Ectodermal cell (in vitro differentiated cells): ENCODE measurements at regions not wholly inside any gene's neighbourhood (a gene's known extent, or its start where the extent isn't known, plus 50 kb on each side); places are given as distances from the start of the nearest gene placed in this dataset.
"Not testable (repeated sequence)": the region's sequence is repeated elsewhere in the genome, so short reads cannot be mapped to it uniquely, and the experiment has no call there.

Experiments
- H3K27ac ChIP-seq: 2 replicates; pipeline ENCODE4 v1.7.0; 2013; ENCODE audit warnings: mild to moderate bottlenecking, low read depth, low read length; ENCODE audit not compliant: insufficient read depth, poor library complexity, severe bottlenecking
- H3K27me3 ChIP-seq: 2 replicates; pipeline ENCODE4 v1.7.0; 2013; ENCODE audit warnings: mild to moderate bottlenecking, low read length; ENCODE audit not compliant: insufficient read depth, control insufficient read depth, poor library complexity, severe bottlenecking
- H3K36me3 ChIP-seq: one replicate; pipeline ENCODE4 v1.7.0; 2013; ENCODE audit warnings: low read length; ENCODE audit not compliant: control insufficient read depth, insufficient read depth
- H3K4me1 ChIP-seq: one replicate; pipeline ENCODE4 v1.7.0; 2013; ENCODE audit warnings: low read length; ENCODE audit not compliant: control insufficient read depth, insufficient read depth
- H3K4me3 ChIP-seq: 2 replicates; pipeline ENCODE4 v1.7.0; 2013; ENCODE audit warnings: low read depth, low read length, control low read depth; ENCODE audit not compliant: insufficient read depth
- H3K9me3 ChIP-seq: 2 replicates; pipeline ENCODE4 v1.7.0; 2013; ENCODE audit warnings: mild to moderate bottlenecking, low read length, moderate library complexity; ENCODE audit not compliant: control insufficient read depth
- WGBS, 2 experiments: methylation state at CpG; one replicate each; pipeline ENCODE4 v1.1.7; 2013; ENCODE audit warnings: missing lambda C conversion rate in 2 of 2; 5-methylcytosine and 5-hydroxymethylcytosine counted together

GRCh38 chrX:121546317-121546716 is 498.9 kb downstream of the GLUD2 start:
- WGBS, 2 experiments, result no CpG with 5 or more reads among the region's 1 CpG
- no peak overlapping the region for H3K27ac ChIP-seq
- H3K9me3 ChIP-seq, result no peaks in the 10 kb centered on the region
- H3K36me3 ChIP-seq, result no peaks in the 10 kb centered on the region
- no peak overlapping the region for H3K4me3 ChIP-seq
- no peaks in the 10 kb centered on the region for H3K4me1 ChIP-seq
- no peaks in the 10 kb centered on the region for H3K27me3 ChIP-seq

- H3K27ac ChIP-seq, result no peak overlapping the region
- no peaks in the 10 kb centered on the region for H3K4me1 ChIP-seq
- H3K36me3 ChIP-seq, result no peaks in the 10 kb centered on the region
- H3K4me3 ChIP-seq, result no peak overlapping the region
- H3K9me3 ChIP-seq, result no peaks in the 10 kb centered on the region
- 90 to 95% methylated on average over 2 of the region's 2 CpGs for WGBS, 2 experiments
- no peaks in the 10 kb centered on the region for H3K27me3 ChIP-seq
These were observed 511.5 kb downstream of the GLUD2 start for GRCh38 chrX:121558886-121559285.

- no peaks in the 10 kb centered on the region for H3K36me3 ChIP-seq
- H3K27ac ChIP-seq, result no peak overlapping the region
- no peaks in the 10 kb centered on the region for H3K27me3 ChIP-seq
- H3K4me3 ChIP-seq, result no peak overlapping the region
- no peaks in the 10 kb centered on the region for H3K4me1 ChIP-seq
- H3K9me3 ChIP-seq, result no peaks in the 10 kb centered on the region
These were observed 515.2 kb downstream of the GLUD2 start for GRCh38 chrX:121562616-121563015.

GRCh38 chrX:121569609-121570008 is 522.2 kb downstream of the GLUD2 start:
- Histone ChIP-seq H3K27me3 (no peaks in the 10 kb centered on the region), H3K9me3 (no peaks in the 10 kb centered on the region), H3K4me1 (no peaks in the 10 kb centered on the region), H3K27ac (no peak overlapping the region), H3K36me3 (no peaks in the 10 kb centered on the region), H3K4me3 (no peak overlapping the region)
- 87 to 93% methylated on average over 2 to 4 of the region's 4 CpGs for WGBS, 2 experiments

- Histone ChIP-seq H3K27me3 (no peaks in the 10 kb centered on the region), H3K36me3 (no peaks in the 10 kb centered on the region), H3K9me3 (no peaks in the 10 kb centered on the region), H3K27ac (no peak overlapping the region), H3K4me3 (no peak overlapping the region), H3K4me1 (no peaks in the 10 kb centered on the region)
- WGBS, 2 experiments, result 92 to 97% methylated on average over 4 of the region's 4 CpGs
These were observed 522.8 kb downstream of the GLUD2 start for GRCh38 chrX:121570072-121570841.

GRCh38 chrX:121571333-121571732 is 523.9 kb downstream of the GLUD2 start:
- Histone ChIP-seq H3K36me3 (no peaks in the 10 kb centered on the region), H3K27me3 (no peaks in the 10 kb centered on the region), H3K27ac (no peak overlapping the region), H3K4me1 (no peaks in the 10 kb centered on the region), H3K9me3 (no peaks in the 10 kb centered on the region), H3K4me3 (no peak overlapping the region)
- 90 to 95% methylated on average over 7 of the region's 7 CpGs for WGBS, 2 experiments

- not testable (repeated sequence) for H3K27ac ChIP-seq, H3K4me3 ChIP-seq, H3K9me3 ChIP-seq, H3K36me3 ChIP-seq, H3K4me1 ChIP-seq, H3K27me3 ChIP-seq
- 92% methylated on average over 2 of the region's 2 CpGs; no CpG with 5 or more reads in 1 of the 2 experiments for WGBS, 2 experiments
These were observed 527.0 kb downstream of the GLUD2 start for GRCh38 chrX:121574384-121574783.

- Histone ChIP-seq H3K9me3 (no peaks in the 10 kb centered on the region), H3K4me3 (no peak overlapping the region), H3K36me3 (no peaks in the 10 kb centered on the region), H3K27ac (no peak overlapping the region), H3K27me3 (no peaks in the 10 kb centered on the region), H3K4me1 (no peaks in the 10 kb centered on the region)
- 0 to 19% methylated on average over 1 to 2 of the region's 3 CpGs for WGBS, 2 experiments
These were observed 531.8 kb downstream of the GLUD2 start for GRCh38 chrX:121579016-121579760.

GRCh38 chrX:121581885-121582284 is 534.5 kb downstream of the GLUD2 start:
- Histone ChIP-seq H3K27ac (no peak overlapping the region), H3K27me3 (no peaks in the 10 kb centered on the region), H3K4me1 (no peaks in the 10 kb centered on the region), H3K4me3 (no peak overlapping the region), H3K9me3 (no peaks in the 10 kb centered on the region), H3K36me3 (no peaks in the 10 kb centered on the region)
- 59 to 63% methylated on average over 3 to 4 of the region's 4 CpGs for WGBS, 2 experiments

GRCh38 chrX:121585626-121586025 is 538.2 kb downstream of the GLUD2 start:
- Histone ChIP-seq H3K27me3 (no peaks in the 10 kb centered on the region), H3K9me3 (no peaks in the 10 kb centered on the region), H3K4me3 (no peak overlapping the region), H3K4me1 (no peaks in the 10 kb centered on the region), H3K27ac (no peak overlapping the region), H3K36me3 (no peaks in the 10 kb centered on the region)
- 71 to 100% methylated on average over 1 of the region's 3 CpGs for WGBS, 2 experiments
